GM12892 (cell line): ENCODE measurements at regions not wholly inside any gene's neighbourhood (a gene's known extent, or its start where the extent isn't known, plus 50 kb on each side); places are given as distances from the start of the nearest gene placed in this dataset.
"Not testable (repeated sequence)": the region's sequence is repeated elsewhere in the genome, so short reads cannot be mapped to it uniquely, and the experiment has no call there.

Source experiments
- POLR2A ChIP-seq: IDR thresholded peaks from 2 replicates; pipeline ENCODE4 v1.6.1; 2011; ENCODE audit warnings: low read depth, low read length, control low read depth
- POLR2AphosphoS5 ChIP-seq: IDR thresholded peaks from 2 replicates; pipeline ENCODE4 v1.6.1; 2011; ENCODE audit warnings: low read depth, low read length, control low read depth
- TAF1 ChIP-seq: IDR thresholded peaks from 2 replicates; pipeline ENCODE4 v1.6.1; 2011; ENCODE audit warnings: low read depth, mild to moderate bottlenecking, control low read depth, low read length, borderline replicate concordance

DNA sequence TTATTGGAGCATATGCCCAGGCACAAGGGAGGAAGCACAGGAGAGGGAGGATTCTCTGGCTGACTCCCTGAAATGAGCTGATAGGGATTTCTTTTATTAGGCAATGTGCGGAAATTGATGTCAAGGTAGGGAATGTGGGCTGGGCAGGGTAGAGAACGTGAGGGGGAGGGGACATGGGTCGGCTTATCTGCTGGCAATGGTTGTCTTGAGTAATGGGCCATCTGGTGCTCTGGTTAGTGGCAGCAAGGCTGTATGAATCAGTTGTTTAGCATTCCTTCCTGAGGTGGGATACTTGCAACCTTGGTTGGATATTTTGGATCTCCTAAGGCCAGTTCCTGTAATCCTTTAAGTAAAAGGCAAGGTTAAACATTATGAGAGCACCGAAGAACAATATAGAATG is 80.5 kb upstream of the ADORA2B start:
- not testable (repeated sequence) for TF ChIP-seq TAF1, POLR2AphosphoS5, POLR2A
